HG03039 (cell line): ENCODE measurements at regions not wholly inside any gene's neighbourhood (a gene's known extent, or its start where the extent isn't known, plus 50 kb on each side); places are given as distances from the start of the nearest gene placed in this dataset.
A peak's percentile ranks its signal among the peaks of the same experiment; 100 is the strongest.

Experiments
- ATAC-seq: cut with Tn5 transposase; IDR thresholded peaks from one replicate; pipeline ENCODE4 v1.9.1; 2021; ENCODE audit warnings: mild to moderate bottlenecking, moderate library complexity; ENCODE audit not compliant: unreplicated experiment

- ATAC-seq: no peak
Observed at GRCh38 chr4:4641661-4642495, 100.0 kb upstream of the STX18 start.

DNA sequence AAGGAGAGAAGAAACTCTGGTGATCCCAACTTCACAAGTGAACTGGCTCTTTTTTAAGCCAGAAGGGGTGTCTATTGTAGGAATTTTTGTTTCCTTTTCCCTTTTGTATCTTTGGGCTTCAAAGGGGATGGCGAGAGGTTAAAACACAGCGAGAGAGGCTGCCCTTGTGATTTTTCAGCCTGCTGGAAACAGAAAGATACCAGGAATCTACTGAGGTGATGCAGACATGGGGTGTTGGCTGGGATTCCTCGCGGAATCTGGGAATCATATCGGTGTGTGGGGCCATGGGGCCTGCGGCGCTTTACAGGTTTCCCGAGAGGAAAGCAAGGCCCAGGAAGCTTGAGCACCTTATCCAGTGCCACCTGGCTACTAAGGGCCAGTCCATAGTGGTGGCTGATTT, 99.4 kb upstream of the STX18 start:
- ATAC-seq: no peak

DNA sequence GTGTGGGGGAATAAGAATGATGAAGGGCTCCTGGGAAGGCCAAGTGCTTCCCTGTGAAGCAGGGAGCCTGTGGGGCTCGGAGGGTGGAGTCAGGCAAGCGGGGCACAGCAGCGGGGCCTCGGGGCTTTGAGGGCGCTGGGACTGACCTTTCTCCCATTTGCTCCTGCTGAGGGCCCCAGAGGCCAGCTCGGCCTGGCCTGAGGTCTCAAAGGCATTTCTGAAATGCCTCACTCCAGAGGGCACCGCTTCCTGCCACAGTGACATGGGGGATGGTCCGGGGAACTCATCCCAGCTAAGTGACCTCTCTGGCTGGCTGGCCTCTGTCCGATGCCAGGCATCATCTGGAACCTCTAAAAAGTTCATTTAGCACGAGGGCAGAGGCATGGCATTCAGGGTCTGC, 98.8 kb upstream of the STX18 start:
- no peak for ATAC-seq

DNA sequence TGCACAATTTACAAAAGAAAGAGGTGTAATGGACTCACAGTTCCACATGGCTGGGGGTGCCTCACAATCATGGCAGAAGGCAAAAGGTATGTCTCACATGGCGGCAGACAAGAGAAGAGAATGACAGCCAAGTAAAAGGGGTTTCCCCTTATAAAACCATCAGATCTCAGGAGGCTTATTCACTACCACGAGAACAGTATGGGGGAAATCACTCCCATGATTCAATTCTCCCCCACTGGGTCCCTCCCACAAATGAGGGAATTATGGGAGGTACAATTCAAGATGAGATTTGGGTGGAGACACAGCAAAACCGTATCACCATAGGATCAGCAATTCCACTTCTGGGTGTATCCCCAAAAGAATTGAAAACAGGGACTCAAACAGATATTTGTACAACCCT, 97.5 kb upstream of the STX18 start:
- no peak for ATAC-seq

- no peak for ATAC-seq
Observed at GRCh38 chr4:4637710-4638109, 95.9 kb upstream of the STX18 start.

DNA sequence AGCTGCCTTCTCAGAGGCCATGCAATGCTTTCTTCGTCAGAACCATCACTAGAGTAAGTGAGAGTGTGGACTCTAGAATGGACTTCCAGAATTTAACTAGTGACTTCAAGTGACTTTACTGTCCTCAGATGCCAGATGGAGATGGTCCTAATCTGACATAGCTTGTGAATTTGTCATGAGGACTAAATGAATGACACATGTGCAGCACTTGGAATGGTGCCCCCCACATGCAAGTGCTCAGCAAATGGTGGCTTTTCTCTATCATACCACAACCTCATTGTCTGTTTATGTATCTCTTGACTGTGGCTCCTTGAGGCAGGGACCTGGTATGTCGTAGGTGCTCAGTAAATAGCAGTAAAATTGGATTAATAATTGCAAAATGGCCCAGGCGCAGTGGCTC, 91.6 kb upstream of the STX18 start:
- ATAC-seq: no peak

DNA sequence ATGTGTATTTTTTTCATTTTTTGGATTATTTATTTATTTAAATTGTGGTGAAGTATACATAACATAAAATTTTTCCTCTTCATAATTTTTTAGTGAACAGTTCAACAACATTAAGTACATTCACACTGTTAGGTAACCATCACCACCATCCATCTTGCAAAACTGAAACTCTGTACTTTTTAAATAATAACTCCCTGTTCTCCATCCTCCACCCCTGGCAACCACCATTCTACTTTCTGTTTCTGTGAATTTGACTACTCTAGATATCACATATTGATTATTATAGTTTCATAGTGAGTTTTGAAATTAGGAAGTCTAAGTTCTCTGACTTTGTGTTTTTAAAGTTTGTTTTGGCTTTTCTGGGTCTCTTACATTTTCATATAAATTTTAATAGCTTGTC, 89.3 kb upstream of the STX18 start:
- peak; percentile 82 for ATAC-seq

GRCh38 chr4:4627906-4628305, 86.1 kb upstream of the STX18 start:
- no peak for ATAC-seq

- no peak for ATAC-seq
Observed at GRCh38 chr4:4627111-4627510, 85.3 kb upstream of the STX18 start.

DNA sequence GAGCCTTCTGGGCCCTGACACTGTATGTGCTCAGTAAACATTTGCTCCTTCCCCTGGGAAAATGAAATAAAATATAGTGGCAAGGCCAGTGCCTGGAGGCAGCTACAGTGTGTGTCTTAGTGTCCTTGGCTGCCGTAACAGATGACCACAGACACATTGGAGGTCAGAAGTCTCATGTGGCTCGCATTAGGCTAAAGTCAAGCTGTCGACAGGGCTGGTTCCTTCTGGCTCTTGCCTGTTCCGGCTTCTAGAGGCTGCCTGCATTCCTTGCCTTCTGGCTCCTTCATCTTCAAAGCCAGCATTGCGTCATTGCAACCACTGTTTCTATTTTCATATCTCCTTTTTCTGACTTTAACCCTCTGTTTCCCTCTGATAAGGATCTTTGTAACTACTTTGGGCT, 83.6 kb upstream of the STX18 start:
- no peak for ATAC-seq

GRCh38 chr4:4624276-4624897, 82.5 kb upstream of the STX18 start:
- no peak for ATAC-seq

DNA sequence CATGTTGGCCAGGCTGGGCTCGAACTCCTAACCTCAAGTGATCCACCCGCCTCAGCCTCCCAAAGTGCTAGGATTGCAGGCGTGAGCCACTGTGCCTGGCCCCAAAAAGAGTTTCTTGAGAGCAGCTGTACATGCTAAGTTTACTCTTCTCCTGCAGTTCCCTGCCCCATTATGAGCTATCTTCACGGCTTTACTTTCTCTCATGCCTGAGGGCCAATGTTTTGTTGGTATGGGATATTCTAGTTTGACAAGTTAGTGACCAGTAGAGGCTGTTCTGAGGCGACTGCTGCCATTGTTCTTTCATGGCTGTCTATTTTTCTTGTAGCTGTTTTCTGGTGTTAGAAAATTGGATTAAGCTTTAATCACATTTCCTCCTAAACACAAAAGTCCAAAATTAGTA, 78.0 kb upstream of the STX18 start:
- no peak for ATAC-seq

DNA sequence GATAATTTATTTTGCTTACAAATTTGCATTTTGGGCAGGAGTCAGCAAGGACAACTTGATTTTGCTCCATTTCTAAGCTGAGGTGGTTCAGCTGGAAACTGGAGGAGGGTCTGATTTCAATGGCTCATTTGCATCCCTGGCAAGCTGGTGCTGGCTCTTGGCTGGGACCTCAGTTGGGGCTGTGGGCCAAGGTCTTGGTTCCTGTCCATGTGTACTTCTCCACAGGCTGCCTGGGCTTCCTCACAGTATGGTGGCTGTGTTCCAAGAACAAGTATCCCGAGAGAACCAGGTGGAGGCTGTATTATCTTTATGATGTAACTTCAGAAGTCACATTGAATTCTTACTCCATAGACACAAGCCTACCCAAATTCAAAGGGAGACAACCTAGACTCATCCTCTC, 77.0 kb upstream of the STX18 start:
- no peak for ATAC-seq

GRCh38 chr4:4614925-4615678, 73.3 kb upstream of the STX18 start:
- ATAC-seq: no peak

DNA sequence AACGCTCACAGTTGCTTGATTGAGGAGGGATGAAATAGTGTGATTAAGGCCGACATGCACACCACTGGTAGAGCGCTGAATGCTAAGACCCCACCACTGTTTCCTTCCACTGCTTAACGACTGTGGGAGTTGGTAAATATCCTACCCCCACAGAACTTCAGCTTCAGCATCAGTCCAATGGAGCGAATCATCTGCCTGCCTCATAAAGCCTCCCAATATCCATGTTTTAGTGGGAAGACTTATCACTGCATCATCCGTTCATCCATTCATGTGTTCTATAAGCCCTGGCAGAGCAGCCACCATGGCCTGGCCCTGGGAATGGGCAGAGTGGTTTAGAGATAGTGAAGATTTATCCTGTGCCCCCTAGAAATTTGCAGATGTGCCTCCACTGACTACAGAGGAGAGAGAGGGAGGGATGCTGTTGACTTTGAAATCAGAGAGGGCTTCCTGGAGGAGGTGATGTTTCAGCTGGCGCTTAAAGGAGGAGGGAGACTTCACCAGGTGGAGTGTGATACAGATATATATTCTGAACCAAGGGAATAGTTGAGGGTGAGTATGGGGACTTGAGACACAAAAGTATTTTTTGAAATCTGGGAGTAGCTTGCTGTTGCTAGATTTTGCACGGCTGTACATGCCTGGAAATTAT, 71.9 kb upstream of the STX18 start:
- no peak for ATAC-seq

- ATAC-seq: no peak
Observed at GRCh38 chr4:4613126-4613465, 71.2 kb upstream of the STX18 start.

DNA sequence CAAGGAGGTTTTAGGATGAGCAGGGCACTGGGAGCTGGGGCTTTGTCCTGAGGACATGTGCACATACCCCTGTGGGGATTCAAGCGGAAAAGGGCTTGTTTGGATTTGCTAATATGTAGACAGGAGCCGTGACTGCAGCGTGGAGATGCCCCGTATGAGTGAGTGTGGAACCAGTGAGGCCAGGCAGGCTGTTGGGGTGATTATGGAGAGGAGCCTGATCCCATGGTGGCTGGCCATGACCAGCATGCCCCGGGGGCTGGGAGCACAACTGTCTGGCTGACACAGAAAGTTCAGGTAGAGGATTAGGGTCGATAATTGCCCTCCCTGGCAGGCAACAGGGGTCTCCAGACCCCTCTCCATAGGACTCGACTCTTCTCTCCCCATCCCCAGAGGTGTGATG, 68.8 kb upstream of the STX18 start:
- no peak for ATAC-seq

GRCh38 chr4:4609622-4610334, 67.9 kb upstream of the STX18 start:
- no peak for ATAC-seq

DNA sequence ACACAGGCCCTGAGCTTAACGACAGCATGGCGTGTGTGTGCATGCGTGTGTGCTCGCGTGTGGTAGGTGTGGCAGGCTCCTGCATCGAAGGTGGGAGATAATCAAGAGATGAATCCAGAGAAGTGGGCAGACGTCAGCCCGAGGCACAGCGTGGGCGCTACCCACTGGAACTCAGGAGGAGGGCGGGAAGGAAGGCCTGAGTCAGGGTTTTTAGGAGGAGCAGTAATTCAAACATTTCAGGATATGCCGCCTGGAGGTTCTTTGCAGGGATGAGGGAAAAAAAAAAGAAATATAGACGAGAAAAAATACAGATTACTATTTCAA, 66.3 kb upstream of the STX18 start:
- ATAC-seq: no peak

- no peak for ATAC-seq
Observed at GRCh38 chr4:4607336-4608213, 65.7 kb upstream of the STX18 start.
